PC-9 (cell line): ENCODE measurements at regions not wholly inside any gene's neighbourhood (a gene's known extent, or its start where the extent isn't known, plus 50 kb on each side); places are given as distances from the start of the nearest gene placed in this dataset.

Experiments
- BruUV-seq: library from RNA; stranded (reverse); fragments of 400-500 nt; replicated peaks from 2 replicates; lab custom pipeline; 2021; lab: Mats Ljungman, UMichigan
- CTCF ChIA-PET: fragments of 300-600 bp; sonication (Branson Sonifier 250); formaldehyde crosslinking; loops from one replicate; lab custom pipeline; 2022; ENCODE audit warnings: antibody characterized with exemption; lab: Charles Lee
- POLR2A ChIA-PET: fragments of 300-600 bp; sonication (Branson Sonifier 250); formaldehyde crosslinking; loops from one replicate; lab custom pipeline; 2022; ENCODE audit warnings: antibody characterized with exemption; ENCODE audit not compliant: unreplicated experiment; lab: Charles Lee
- DNase-seq, 2 experiments: peaks; one replicate each; pipeline versions ENCODE4 v3.0.0 to v3.0.0-alpha.2; 2015 to 2022; ENCODE audit warnings: mixed read lengths in 1 of 2
- H2AFZ ChIP-seq: fragments of 200-600 bp; sonication (generic); 2 replicates; pipeline ENCODE4 v1.8.1; 2017; ENCODE audit warnings: antibody characterized with exemption
- H3F3A ChIP-seq: fragments of 200-600 bp; sonication (generic); 2 replicates; pipeline ENCODE4 v1.8.1; 2017; ENCODE audit warnings: antibody characterized with exemption, mild to moderate bottlenecking, low read depth; ENCODE audit not compliant: insufficient read depth
- H3K27ac ChIP-seq: fragments of 200-600 bp; sonication (generic); 2 replicates; pipeline ENCODE4 v1.6.1; 2016; ENCODE audit warnings: mixed run types
- H3K27me3 ChIP-seq: fragments of 200-600 bp; sonication (generic); 2 replicates; pipeline ENCODE4 v1.6.1; 2016; ENCODE audit warnings: low read depth, mixed run types; ENCODE audit not compliant: insufficient read depth
- H3K36me3 ChIP-seq: fragments of 200-600 bp; sonication (generic); 2 replicates; pipeline ENCODE4 v1.6.1; 2016; ENCODE audit warnings: low read depth, mixed run types
- H3K4me1 ChIP-seq: fragments of 200-600 bp; sonication (generic); replicated peaks from 2 replicates; pipeline ENCODE4 v1.6.1; 2016; ENCODE audit warnings: mixed run types; ENCODE audit not compliant: insufficient read depth
- H3K4me2 ChIP-seq: fragments of 200-600 bp; sonication (generic); 2 replicates; pipeline ENCODE4 v1.6.1; 2017; ENCODE audit warnings: mixed run types
- H3K4me3 ChIP-seq: fragments of 200-600 bp; sonication (generic); 2 replicates; pipeline ENCODE4 v1.6.1; 2016; ENCODE audit warnings: mixed run types
- H3K79me2 ChIP-seq: fragments of 200-600 bp; sonication (generic); 2 replicates; pipeline ENCODE4 v1.6.1; 2017; ENCODE audit warnings: low read depth, mixed run types
- H3K9me2 ChIP-seq: fragments of 200-600 bp; sonication (generic); 2 replicates; pipeline ENCODE4 v1.8.1; 2017; ENCODE audit warnings: mild to moderate bottlenecking; ENCODE audit not compliant: insufficient read depth
- H3K9me3 ChIP-seq: fragments of 200-600 bp; sonication (generic); 2 replicates; pipeline ENCODE4 v1.8.1; 2016; ENCODE audit warnings: low read depth; ENCODE audit not compliant: insufficient read depth
- H4K20me1 ChIP-seq: fragments of 200-600 bp; sonication (generic); 2 replicates; pipeline ENCODE4 v1.8.1; 2017; ENCODE audit not compliant: insufficient read depth
- EZH2 ChIP-seq: fragments of 200-600 bp; sonication (generic); IDR thresholded peaks from 2 replicates; pipeline ENCODE4 v1.8.0; 2017; ENCODE audit warnings: antibody characterized with exemption, low read depth
- intact Hi-C: fragments of 100-400 bp; cut with micrococcal nuclease; formaldehyde crosslinking; loops from one replicate; pipeline ENCODE4 v1.10.0; 2022; ENCODE audit not compliant: unreplicated experiment
- TF ChIP-seq, protein P1 (sequence below): fragments of 200-600 bp; sonication (generic); conservative IDR thresholded peaks from 2 replicates; pipeline ENCODE4 v1.6.1; 2017; ENCODE audit warnings: mixed run types, antibody characterized with exemption, mild to moderate bottlenecking, moderate library complexity

- Histone ChIP-seq H3K4me3 (no peak overlapping the region), H3K79me2 (no peaks in the 10 kb centered on the region), H4K20me1 (no peaks in the 10 kb centered on the region), H3K9me3 (0 out of 2 replicates have a peak, but pooled peaks cover 5% of the 10 kb centered on the region), H3F3A (no peaks in the 10 kb centered on the region), H3K9me2 (no peaks in the 10 kb centered on the region), H3K4me2 (no peak overlapping the region), H2AFZ (no peak overlapping the region), H3K4me1 (no peaks in the 10 kb centered on the region), H3K27me3 (peaks cover 39% of the 10 kb centered on the region), H3K36me3 (no peaks in the 10 kb centered on the region), H3K27ac (no peak overlapping the region)
- no peak for DNase-seq
- CTCF ChIA-PET: no interaction called here
- intact Hi-C loops: no loop called here
- BruUV-seq: no TSS peak
- POLR2A ChIA-PET: no interaction called here
- TF ChIP-seq EZH2: no peak
- TF ChIP-seq, protein P1, sequence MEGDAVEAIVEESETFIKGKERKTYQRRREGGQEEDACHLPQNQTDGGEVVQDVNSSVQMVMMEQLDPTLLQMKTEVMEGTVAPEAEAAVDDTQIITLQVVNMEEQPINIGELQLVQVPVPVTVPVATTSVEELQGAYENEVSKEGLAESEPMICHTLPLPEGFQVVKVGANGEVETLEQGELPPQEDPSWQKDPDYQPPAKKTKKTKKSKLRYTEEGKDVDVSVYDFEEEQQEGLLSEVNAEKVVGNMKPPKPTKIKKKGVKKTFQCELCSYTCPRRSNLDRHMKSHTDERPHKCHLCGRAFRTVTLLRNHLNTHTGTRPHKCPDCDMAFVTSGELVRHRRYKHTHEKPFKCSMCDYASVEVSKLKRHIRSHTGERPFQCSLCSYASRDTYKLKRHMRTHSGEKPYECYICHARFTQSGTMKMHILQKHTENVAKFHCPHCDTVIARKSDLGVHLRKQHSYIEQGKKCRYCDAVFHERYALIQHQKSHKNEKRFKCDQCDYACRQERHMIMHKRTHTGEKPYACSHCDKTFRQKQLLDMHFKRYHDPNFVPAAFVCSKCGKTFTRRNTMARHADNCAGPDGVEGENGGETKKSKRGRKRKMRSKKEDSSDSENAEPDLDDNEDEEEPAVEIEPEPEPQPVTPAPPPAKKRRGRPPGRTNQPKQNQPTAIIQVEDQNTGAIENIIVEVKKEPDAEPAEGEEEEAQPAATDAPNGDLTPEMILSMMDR: no peak
Measured at GRCh38 chr5:6218517-6218916, 159.8 kb downstream of the MED10 start.

DNA sequence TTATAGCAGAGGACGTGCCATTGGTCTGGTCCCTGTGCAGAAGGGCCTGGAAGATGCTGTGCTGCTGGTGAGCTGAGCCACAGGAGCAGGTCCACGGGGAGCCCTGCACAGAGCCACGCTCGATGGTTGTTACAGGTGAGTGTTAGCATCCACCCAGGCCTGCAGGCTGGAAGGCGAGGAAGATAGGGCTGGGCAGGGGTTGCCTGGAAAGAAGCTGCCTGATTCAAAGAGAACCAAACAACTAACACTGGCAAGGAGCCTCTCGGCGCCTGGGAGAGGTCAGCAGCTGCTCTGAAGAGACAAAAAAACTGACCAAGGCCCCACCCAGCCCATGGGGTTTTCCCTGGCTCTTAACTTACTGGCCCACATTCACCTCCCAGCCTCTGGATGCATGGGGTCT is 160.2 kb downstream of the MED10 start:
- no peaks in the 10 kb centered on the region for H3K36me3 ChIP-seq
- H3K9me3 ChIP-seq: 0 out of 2 replicates have a peak, but pooled peaks cover 5% of the 10 kb centered on the region
- ChIA-PET POLR2A (no interaction called here), CTCF (no interaction called here)
- no peak for DNase-seq
- no peak for TF ChIP-seq EZH2
- TF ChIP-seq, protein P1: no peak
- H3K27ac ChIP-seq: no peak overlapping the region
- intact Hi-C loops: no loop called here
- no peaks in the 10 kb centered on the region for H3K9me2 ChIP-seq
- H2AFZ ChIP-seq: no peak overlapping the region
- H4K20me1 ChIP-seq: no peaks in the 10 kb centered on the region
- H3K79me2 ChIP-seq: no peaks in the 10 kb centered on the region
- no peaks in the 10 kb centered on the region for H3K4me1 ChIP-seq
- H3F3A ChIP-seq: no peaks in the 10 kb centered on the region
- BruUV-seq: no TSS peak
- H3K27me3 ChIP-seq: peaks cover 43% of the 10 kb centered on the region
- no peak overlapping the region for H3K4me2 ChIP-seq
- H3K4me3 ChIP-seq: no peak overlapping the region

GRCh38 chr5:6216471-6217075 is 161.8 kb downstream of the MED10 start:
- H3K9me2 ChIP-seq: no peaks in the 10 kb centered on the region
- H3K9me3 ChIP-seq: 0 out of 2 replicates have a peak, but pooled peaks cover 5% of the 10 kb centered on the region
- H2AFZ ChIP-seq: no peak overlapping the region
- TF ChIP-seq, protein P1: no peak
- no peak for TF ChIP-seq EZH2
- no peaks in the 10 kb centered on the region for H3K36me3 ChIP-seq
- DNase-seq: no peak
- no peaks in the 10 kb centered on the region for H3K4me1 ChIP-seq
- no peaks in the 10 kb centered on the region for H4K20me1 ChIP-seq
- no peaks in the 10 kb centered on the region for H3F3A ChIP-seq
- H3K27ac ChIP-seq: no peak overlapping the region
- H3K4me3 ChIP-seq: no peak overlapping the region
- no peak overlapping the region for H3K4me2 ChIP-seq
- ChIA-PET POLR2A (no interaction called here), CTCF (no interaction called here)
- intact Hi-C loops: no loop called here
- no peaks in the 10 kb centered on the region for H3K79me2 ChIP-seq
- BruUV-seq: no TSS peak
- H3K27me3 ChIP-seq: peaks cover 52% of the 10 kb centered on the region
